Duodenal mucosa (tissue), 2 donors: ENCODE measurements at regions not wholly inside any gene's neighbourhood (a gene's known extent, or its start where the extent isn't known, plus 50 kb on each side); places are given as distances from the start of the nearest gene placed in this dataset.

Experiments
- H3K27ac ChIP-seq: one replicate; pipeline ENCODE4 v1.7.0; 2013; ENCODE audit warnings: low read depth, low read length
- H3K27me3 ChIP-seq, 2 donors: one replicate each; pipeline ENCODE4 v1.7.0; 2013; ENCODE audit warnings: low read length in 2 of 2, control low read depth in 1 of 2; ENCODE audit not compliant: insufficient read depth in 2 of 2, control insufficient read depth in 1 of 2
- H3K36me3 ChIP-seq, 2 donors: one replicate each; pipeline ENCODE4 v1.7.0; 2013; ENCODE audit warnings: low read length in 2 of 2, control low read depth in 1 of 2; ENCODE audit not compliant: insufficient read depth in 2 of 2, control insufficient read depth in 1 of 2
- H3K4me1 ChIP-seq, 2 donors: one replicate each; pipeline ENCODE4 v1.7.0; 2013; ENCODE audit warnings: low read length in 2 of 2, control low read depth in 1 of 2; ENCODE audit not compliant: insufficient read depth in 2 of 2, control insufficient read depth in 1 of 2
- H3K4me3 ChIP-seq, 2 donors: one replicate each; pipeline ENCODE4 v1.7.0; 2013; ENCODE audit warnings: low read length in 2 of 2, low read depth in 1 of 2
- H3K9ac ChIP-seq, 2 donors: one replicate each; pipeline ENCODE4 v1.7.0; 2013; ENCODE audit warnings: low read length in 2 of 2, low read depth in 1 of 2
- H3K9me3 ChIP-seq, 2 donors: one replicate each; pipeline ENCODE4 v1.7.0; 2013; ENCODE audit warnings: low read length in 2 of 2, control low read depth in 1 of 2; ENCODE audit not compliant: control insufficient read depth in 1 of 2

DNA sequence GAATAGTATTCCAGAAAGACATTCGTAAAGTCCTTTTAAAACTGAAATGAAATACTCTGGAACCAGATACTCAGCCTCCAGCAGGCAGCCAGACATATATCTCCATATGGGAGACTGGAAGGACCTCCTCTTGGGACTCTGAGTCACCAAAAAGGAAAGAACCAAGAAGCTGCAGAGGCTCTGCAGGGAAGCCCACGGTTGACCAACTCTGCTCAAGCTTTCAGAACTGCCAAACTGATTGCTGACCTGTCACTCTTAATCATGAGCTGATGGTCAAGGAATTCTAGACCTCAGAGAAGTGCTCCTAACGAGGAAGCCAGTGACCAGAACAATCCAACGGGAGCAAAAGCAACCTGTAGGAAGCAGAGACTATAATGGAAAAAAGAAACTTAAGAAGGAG is 434.7 kb downstream of the EIPR1 start:
- no peaks in the 10 kb centered on the region for H3K4me1 ChIP-seq
- H3K27ac ChIP-seq, result no peak overlapping the region
- H3K36me3 ChIP-seq, result no peaks in the 10 kb centered on the region
- H3K9ac ChIP-seq, result no peak overlapping the region
- no peaks in the 10 kb centered on the region for H3K27me3 ChIP-seq
- peaks cover 0 to 3% of the 10 kb centered on the region in 2 donors for H3K9me3 ChIP-seq
- no peak overlapping the region for H3K4me3 ChIP-seq

GRCh38 chr2:2942225-2942624 is 435.4 kb downstream of the EIPR1 start:
- no peaks in the 10 kb centered on the region for H3K36me3 ChIP-seq
- no peak overlapping the region for H3K4me3 ChIP-seq
- H3K4me1 ChIP-seq, result no peaks in the 10 kb centered on the region
- H3K9me3 ChIP-seq, result peaks cover 0 to 3% of the 10 kb centered on the region in 2 donors
- H3K9ac ChIP-seq, result no peak overlapping the region
- H3K27ac ChIP-seq, result no peak overlapping the region
- H3K27me3 ChIP-seq, result no peaks in the 10 kb centered on the region

DNA sequence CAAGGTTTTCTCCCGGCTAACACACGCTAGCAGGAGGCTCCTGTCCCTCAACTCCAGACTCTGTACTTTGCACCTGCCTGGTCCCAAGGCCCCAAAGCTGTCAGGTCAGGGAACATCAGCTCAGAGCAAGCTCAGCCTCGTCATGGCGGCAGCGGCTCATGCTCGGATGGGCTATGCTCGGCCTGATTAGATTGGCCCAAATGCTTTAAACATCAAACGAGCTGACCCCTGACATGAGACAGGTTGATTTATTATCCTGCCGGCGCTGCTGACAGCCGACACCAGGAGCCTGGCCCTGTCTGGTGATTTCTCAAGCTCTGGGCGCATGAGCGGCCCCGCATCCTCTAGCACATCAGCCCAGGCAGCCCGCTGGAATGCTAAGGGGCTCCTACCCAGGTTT is 436.4 kb downstream of the EIPR1 start:
- Histone ChIP-seq H3K4me3 (no peak overlapping the region), H3K36me3 (no peaks in the 10 kb centered on the region), H3K27me3 (no peaks in the 10 kb centered on the region), H3K4me1 (no peaks in the 10 kb centered on the region), H3K9ac (no peak overlapping the region), H3K27ac (no peak overlapping the region), H3K9me3 (peaks cover 2 to 3% of the 10 kb centered on the region in 2 donors)

GRCh38 chr2:2940702-2941101 is 436.9 kb downstream of the EIPR1 start:
- peaks cover 3 to 4% of the 10 kb centered on the region in 2 donors for H3K9me3 ChIP-seq
- H3K9ac ChIP-seq, result no peak overlapping the region
- H3K27ac ChIP-seq, result no peak overlapping the region
- no peaks in the 10 kb centered on the region for H3K4me1 ChIP-seq
- H3K36me3 ChIP-seq, result no peaks in the 10 kb centered on the region
- no peaks in the 10 kb centered on the region for H3K27me3 ChIP-seq
- no peak overlapping the region for H3K4me3 ChIP-seq

- Histone ChIP-seq H3K36me3 (no peaks in the 10 kb centered on the region), H3K9ac (no peak overlapping the region), H3K27me3 (no peaks in the 10 kb centered on the region), H3K27ac (no peak overlapping the region), H3K9me3 (peaks cover 2 to 4% of the 10 kb centered on the region in 2 donors), H3K4me3 (no peak overlapping the region), H3K4me1 (no peaks in the 10 kb centered on the region)
Observed at GRCh38 chr2:2940061-2940460, 437.6 kb downstream of the EIPR1 start.

DNA sequence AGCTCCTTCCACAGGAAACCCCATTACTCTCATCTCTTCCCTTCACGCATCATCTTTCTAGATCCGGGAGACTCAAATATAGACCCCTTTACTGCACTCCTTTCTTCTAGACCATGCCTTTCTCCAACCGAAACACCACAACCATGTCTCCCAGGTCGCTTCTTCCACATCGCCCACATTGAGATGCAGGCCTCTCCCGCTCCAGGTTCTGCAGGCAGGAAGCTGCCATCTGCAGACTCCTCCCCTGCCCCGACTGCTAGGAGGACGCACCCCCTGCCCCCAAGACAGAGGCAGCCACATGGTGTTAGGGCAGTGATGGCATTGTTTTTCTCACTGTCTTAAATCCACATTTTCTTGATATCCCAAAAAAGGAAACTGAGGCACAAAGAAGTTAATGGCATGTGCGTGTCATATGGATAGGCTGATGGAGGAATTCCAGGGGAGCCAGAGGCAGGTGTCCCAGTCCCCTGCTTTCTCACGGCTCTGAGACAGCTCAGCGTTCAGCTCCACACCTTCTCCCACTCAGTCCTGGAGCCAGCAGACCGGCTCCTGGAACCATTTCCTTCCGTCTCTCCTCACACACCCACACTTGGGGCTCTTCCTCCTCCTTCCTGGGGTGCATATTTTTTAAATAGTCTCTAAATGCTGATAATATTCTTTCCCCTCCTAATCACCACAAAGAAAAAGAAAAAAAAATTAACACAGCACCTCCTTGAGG is 438.4 kb downstream of the EIPR1 start:
- Histone ChIP-seq H3K27ac (no peak overlapping the region), H3K4me1 (no peaks in the 10 kb centered on the region), H3K36me3 (no peaks in the 10 kb centered on the region), H3K4me3 (no peak overlapping the region), H3K9me3 (peaks cover 0 to 4% of the 10 kb centered on the region in 2 donors), H3K9ac (no peak overlapping the region), H3K27me3 (no peaks in the 10 kb centered on the region)

- Histone ChIP-seq H3K9ac (no peak overlapping the region), H3K27ac (no peak overlapping the region), H3K4me1 (no peaks in the 10 kb centered on the region)
Observed at GRCh38 chr2:2938481-2938880, 439.1 kb downstream of the EIPR1 start.

DNA sequence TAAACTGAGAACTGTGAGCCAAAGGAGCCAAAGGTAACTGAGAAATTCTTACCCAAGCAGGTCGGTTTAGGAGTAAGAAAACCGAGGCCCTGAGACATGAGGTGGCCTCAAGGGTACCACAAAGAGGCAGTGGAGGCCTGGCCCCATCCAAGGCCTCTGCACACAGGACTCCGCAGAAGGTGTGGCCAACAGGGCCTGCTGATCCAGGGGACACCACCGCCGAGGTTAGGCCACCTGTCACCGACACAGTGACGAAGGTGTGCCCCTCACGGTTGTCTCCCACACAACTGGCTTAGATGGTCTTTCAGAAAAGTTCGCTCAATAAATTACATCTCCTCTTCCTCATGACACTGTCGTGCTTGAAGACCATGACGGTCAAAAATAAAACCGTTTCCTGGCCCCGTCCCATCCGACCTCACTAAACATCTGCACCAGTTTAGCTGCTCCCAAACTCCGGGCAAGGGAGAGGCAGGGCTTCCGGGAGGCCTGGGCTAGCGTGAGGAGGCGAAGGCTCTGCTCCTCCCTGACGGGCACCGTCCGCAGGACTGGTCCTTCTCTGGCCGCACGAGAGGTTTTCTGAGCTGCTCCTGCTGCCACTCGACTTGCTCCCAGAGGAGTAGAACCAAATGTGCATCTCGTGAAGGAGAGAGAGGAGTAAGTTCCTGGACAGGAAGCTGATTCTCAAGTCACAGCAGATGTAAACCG is 442.0 kb downstream of the EIPR1 start:
- Histone ChIP-seq H3K27me3 (no peaks in the 10 kb centered on the region), H3K4me1 (no peaks in the 10 kb centered on the region), H3K36me3 (no peaks in the 10 kb centered on the region), H3K4me3 (no peak overlapping the region), H3K27ac (no peak overlapping the region), H3K9me3 (peaks cover 0 to 4% of the 10 kb centered on the region in 2 donors), H3K9ac (no peak overlapping the region)

More at GRCh38 chr2:2938481-2938880, 439.1 kb downstream of the EIPR1 start:
- Histone ChIP-seq H3K27me3 (no peaks in the 10 kb centered on the region), H3K9me3 (peaks cover 0 to 4% of the 10 kb centered on the region in 2 donors), H3K4me3 (no peak overlapping the region), H3K36me3 (no peaks in the 10 kb centered on the region)

GRCh38 chr2:2933426-2933825 is 444.2 kb downstream of the EIPR1 start:
- Histone ChIP-seq H3K27me3 (no peaks in the 10 kb centered on the region), H3K36me3 (no peaks in the 10 kb centered on the region), H3K9ac (no peak overlapping the region), H3K4me3 (no peak overlapping the region), H3K9me3 (peaks cover 0 to 7% of the 10 kb centered on the region in 2 donors), H3K4me1 (no peaks in the 10 kb centered on the region), H3K27ac (no peak overlapping the region)

- Histone ChIP-seq H3K36me3 (no peaks in the 10 kb centered on the region), H3K9me3 (peaks cover 0 to 7% of the 10 kb centered on the region in 2 donors), H3K4me3 (no peak overlapping the region), H3K4me1 (no peaks in the 10 kb centered on the region), H3K9ac (no peak overlapping the region), H3K27me3 (no peaks in the 10 kb centered on the region), H3K27ac (no peak overlapping the region)
Observed at GRCh38 chr2:2932692-2933305, 444.8 kb downstream of the EIPR1 start.
